NCI-H524 (cell line): ENCODE measurements at regions not wholly inside any gene's neighbourhood (a gene's known extent, or its start where the extent isn't known, plus 50 kb on each side); places are given as distances from the start of the nearest gene placed in this dataset.
A peak's percentile ranks its signal among the peaks of the same experiment; 100 is the strongest.

ENCODE experiments used
- DNase-seq, 2 experiments: peaks; one replicate each; lab custom pipeline; 2025; lab: John Stamatoyannopoulos, UW

DNA sequence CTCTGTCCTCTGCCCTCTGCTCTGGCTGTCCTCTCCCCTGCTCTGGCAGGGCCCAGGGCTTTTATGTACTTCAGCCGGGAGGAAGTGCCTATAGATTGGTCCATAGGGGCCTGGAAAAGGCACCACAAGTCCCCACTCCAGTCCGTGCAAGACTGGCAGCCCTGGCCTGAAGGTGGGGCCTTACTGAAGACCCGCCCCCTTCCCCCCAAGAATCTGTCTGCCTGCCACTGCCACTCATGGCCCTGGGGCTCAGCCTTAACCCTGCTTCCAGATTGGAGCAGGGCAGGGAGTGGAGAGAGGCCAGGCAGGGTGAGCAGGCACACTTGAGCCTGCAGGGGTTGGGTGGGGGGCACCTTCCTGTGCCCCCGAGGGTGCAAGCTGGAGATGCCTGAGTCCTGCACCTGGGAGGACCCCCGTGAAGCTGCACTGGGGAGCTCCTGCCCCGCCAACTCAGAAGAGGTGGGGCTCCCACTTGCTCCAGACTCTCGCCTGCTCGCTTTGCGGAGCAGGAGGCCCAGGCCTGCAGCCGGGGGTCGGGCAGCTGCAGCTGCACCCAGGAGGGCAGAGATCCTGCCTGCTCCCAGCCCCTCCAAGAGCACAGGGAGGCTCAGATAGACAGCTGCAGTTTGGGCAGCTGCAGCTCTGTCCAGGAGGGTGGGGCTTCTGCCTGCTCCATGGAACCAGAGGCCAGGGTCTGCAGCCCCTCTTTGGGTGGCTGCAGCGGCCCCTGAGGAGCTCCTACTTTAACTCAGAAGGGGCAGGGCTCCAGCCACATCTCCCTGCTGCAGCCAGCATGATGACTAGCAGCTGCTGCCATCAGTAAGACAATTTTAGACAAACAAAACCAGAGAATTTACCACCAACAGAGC, 51.0 kb upstream of the SC5D start:
- DNase-seq = peak in 1 of 2 experiments; percentile 3
